SK-N-SH treated with all-trans-retinoic acid at 6 μM for 48 hours (cell line): ENCODE measurements at regions not wholly inside any gene's neighbourhood (a gene's known extent, or its start where the extent isn't known, plus 50 kb on each side); places are given as distances from the start of the nearest gene placed in this dataset.

ENCODE experiments used
- ATAC-seq: fragments of 200-7000 bp; cut with Tn5 transposase; 3 replicates; pipeline ENCODE4 v1.9.1; 2020; ENCODE audit warnings: mild to moderate bottlenecking, moderate library complexity
- ARNTL ChIP-seq: fragments of 450-650 bp; formaldehyde crosslinking; IDR thresholded peaks from 2 replicates; pipeline ENCODE4 v1.5.0; 2020; ENCODE audit warnings: low read depth, mild to moderate bottlenecking, moderate library complexity, borderline replicate concordance
- BACH2 ChIP-seq: fragments of 250-450 bp; sonication (Bioruptor Pico); IDR thresholded peaks from 2 replicates; pipeline ENCODE4 v1.9.0; 2021; ENCODE audit warnings: mild to moderate bottlenecking, borderline replicate concordance
- CSDC2 ChIP-seq: fragments of 250-450 bp; sonication (Bioruptor Pico); IDR thresholded peaks from 2 replicates; pipeline ENCODE4 v1.5.0; 2020; ENCODE audit warnings: mild to moderate bottlenecking, moderate library complexity
- ESRRG ChIP-seq: fragments of 250-450 bp; sonication (Bioruptor Pico); IDR thresholded peaks from 2 replicates; pipeline ENCODE4 v1.6.1; 2021; ENCODE audit warnings: mild to moderate bottlenecking
- GLIS3 ChIP-seq: fragments of 250-450 bp; sonication (Bioruptor Pico); IDR thresholded peaks from 2 replicates; pipeline ENCODE4 v1.5.0; 2020; ENCODE audit warnings: mild to moderate bottlenecking, moderate library complexity
- ISL1 ChIP-seq: fragments of 250-450 bp; sonication (Bioruptor Pico); IDR thresholded peaks from 2 replicates; pipeline ENCODE4 v2.1.2; 2022; ENCODE audit warnings: mild to moderate bottlenecking, moderate library complexity
- OSR1 ChIP-seq: fragments of 250-450 bp; sonication (Bioruptor Pico); IDR thresholded peaks from 2 replicates; pipeline ENCODE4 v1.8.0; 2022; ENCODE audit warnings: moderate library complexity, mild to moderate bottlenecking, inconsistent platforms
- PPARA ChIP-seq: fragments of 250-450 bp; sonication (Bioruptor Pico); IDR thresholded peaks from 2 replicates; pipeline ENCODE4 v1.5.0; 2020; ENCODE audit warnings: mild to moderate bottlenecking, borderline replicate concordance
- RARB ChIP-seq: fragments of 250-450 bp; sonication (Bioruptor Pico); IDR thresholded peaks from 2 replicates; pipeline ENCODE4 v1.8.0; 2021; ENCODE audit warnings: mild to moderate bottlenecking, moderate library complexity
- SNAI2 ChIP-seq: fragments of 250-450 bp; sonication (Bioruptor Pico); IDR thresholded peaks from 2 replicates; pipeline ENCODE4 v1.5.0; 2020; ENCODE audit warnings: mild to moderate bottlenecking, moderate library complexity
- TCF4 ChIP-seq: fragments of 250-450 bp; sonication (Bioruptor Pico); IDR thresholded peaks from 2 replicates; pipeline ENCODE4 v1.8.0; 2021; ENCODE audit warnings: mild to moderate bottlenecking, moderate library complexity, borderline replicate concordance
- TOX ChIP-seq: fragments of 250-450 bp; sonication (Bioruptor Pico); IDR thresholded peaks from 2 replicates; pipeline ENCODE4 v1.8.0; 2021; ENCODE audit warnings: mild to moderate bottlenecking, moderate library complexity, borderline replicate concordance
- ZC3H10 ChIP-seq: fragments of 250-450 bp; sonication (Bioruptor Pico); IDR thresholded peaks from 2 replicates; pipeline ENCODE4 v1.5.1; 2021; ENCODE audit warnings: mild to moderate bottlenecking, moderate library complexity
- ZFP3 ChIP-seq: fragments of 250-450 bp; sonication (Bioruptor Pico); IDR thresholded peaks from 2 replicates; pipeline ENCODE4 v1.5.0; 2020; ENCODE audit warnings: mild to moderate bottlenecking, moderate library complexity
- ZFP30 ChIP-seq: fragments of 450-650 bp; formaldehyde crosslinking; IDR thresholded peaks from 2 replicates; pipeline ENCODE4 v1.5.0; 2022; ENCODE audit warnings: mild to moderate bottlenecking, moderate library complexity
- ZNF565 ChIP-seq: fragments of 450-650 bp; formaldehyde crosslinking; conservative IDR thresholded peaks from 2 replicates; pipeline ENCODE4 v1.5.0; 2020; ENCODE audit warnings: low read depth, mild to moderate bottlenecking, moderate library complexity
- ZNF70 ChIP-seq: fragments of 450-650 bp; formaldehyde crosslinking; IDR thresholded peaks from 2 replicates; pipeline ENCODE4 v1.5.0; 2020; ENCODE audit warnings: mild to moderate bottlenecking, moderate library complexity
- ZNF8 ChIP-seq: fragments of 450-650 bp; formaldehyde crosslinking; IDR thresholded peaks from 2 replicates; pipeline ENCODE4 v1.5.0; 2020; ENCODE audit warnings: mild to moderate bottlenecking, moderate library complexity
- TF ChIP-seq, protein P1 (sequence below): fragments of 250-450 bp; sonication (Bioruptor Pico); IDR thresholded peaks from 2 replicates; pipeline ENCODE4 v1.5.0; 2020; ENCODE audit warnings: mild to moderate bottlenecking, moderate library complexity
- TF ChIP-seq, protein P2 (sequence below): fragments of 250-450 bp; sonication (Bioruptor Pico); IDR thresholded peaks from 2 replicates; pipeline ENCODE4 v1.8.0; 2021; ENCODE audit warnings: low read depth, mild to moderate bottlenecking, moderate library complexity, borderline replicate concordance
- TF ChIP-seq, protein P3 (sequence below): fragments of 250-450 bp; sonication (Bioruptor Pico); IDR thresholded peaks from 2 replicates; pipeline ENCODE4 v1.8.0; 2020; ENCODE audit warnings: mild to moderate bottlenecking, moderate library complexity, borderline replicate concordance
- TF ChIP-seq, protein P4 (sequence below): fragments of 250-450 bp; sonication (Bioruptor Pico); IDR thresholded peaks from 2 replicates; pipeline ENCODE4 v1.5.1; 2020; ENCODE audit warnings: low read depth, mild to moderate bottlenecking, moderate library complexity

DNA sequence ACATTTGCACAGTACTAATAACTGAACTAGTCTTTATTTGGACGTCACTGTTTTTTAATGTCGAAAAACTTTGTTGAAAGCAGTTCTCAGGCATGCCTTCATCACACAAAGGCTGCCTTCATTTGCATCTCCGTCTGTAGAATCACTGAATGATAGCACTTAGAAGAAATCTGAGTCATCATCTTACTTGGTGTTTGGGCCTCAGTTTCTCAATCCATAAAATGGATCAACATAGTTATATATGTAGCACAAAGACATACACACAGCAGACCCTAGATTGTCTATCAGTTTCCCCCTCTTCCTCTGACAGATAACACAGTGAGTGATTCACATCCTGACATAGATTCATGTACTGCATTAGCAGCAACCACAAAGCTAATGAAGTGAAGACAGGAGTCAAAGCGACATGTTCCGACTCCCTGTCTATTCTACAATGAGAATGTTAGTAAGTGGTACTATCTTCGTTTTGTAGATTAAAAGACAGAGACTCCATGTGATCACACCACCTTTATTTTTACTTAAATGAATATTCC, 80.4 kb upstream of the PDE10A start:
- TF ChIP-seq GLIS3 = no peak
- no peak for TF ChIP-seq ZNF8
- TF ChIP-seq TOX (CRISPR knock-in tag) = no peak
- no peak for TF ChIP-seq CSDC2
- TF ChIP-seq, protein P1, sequence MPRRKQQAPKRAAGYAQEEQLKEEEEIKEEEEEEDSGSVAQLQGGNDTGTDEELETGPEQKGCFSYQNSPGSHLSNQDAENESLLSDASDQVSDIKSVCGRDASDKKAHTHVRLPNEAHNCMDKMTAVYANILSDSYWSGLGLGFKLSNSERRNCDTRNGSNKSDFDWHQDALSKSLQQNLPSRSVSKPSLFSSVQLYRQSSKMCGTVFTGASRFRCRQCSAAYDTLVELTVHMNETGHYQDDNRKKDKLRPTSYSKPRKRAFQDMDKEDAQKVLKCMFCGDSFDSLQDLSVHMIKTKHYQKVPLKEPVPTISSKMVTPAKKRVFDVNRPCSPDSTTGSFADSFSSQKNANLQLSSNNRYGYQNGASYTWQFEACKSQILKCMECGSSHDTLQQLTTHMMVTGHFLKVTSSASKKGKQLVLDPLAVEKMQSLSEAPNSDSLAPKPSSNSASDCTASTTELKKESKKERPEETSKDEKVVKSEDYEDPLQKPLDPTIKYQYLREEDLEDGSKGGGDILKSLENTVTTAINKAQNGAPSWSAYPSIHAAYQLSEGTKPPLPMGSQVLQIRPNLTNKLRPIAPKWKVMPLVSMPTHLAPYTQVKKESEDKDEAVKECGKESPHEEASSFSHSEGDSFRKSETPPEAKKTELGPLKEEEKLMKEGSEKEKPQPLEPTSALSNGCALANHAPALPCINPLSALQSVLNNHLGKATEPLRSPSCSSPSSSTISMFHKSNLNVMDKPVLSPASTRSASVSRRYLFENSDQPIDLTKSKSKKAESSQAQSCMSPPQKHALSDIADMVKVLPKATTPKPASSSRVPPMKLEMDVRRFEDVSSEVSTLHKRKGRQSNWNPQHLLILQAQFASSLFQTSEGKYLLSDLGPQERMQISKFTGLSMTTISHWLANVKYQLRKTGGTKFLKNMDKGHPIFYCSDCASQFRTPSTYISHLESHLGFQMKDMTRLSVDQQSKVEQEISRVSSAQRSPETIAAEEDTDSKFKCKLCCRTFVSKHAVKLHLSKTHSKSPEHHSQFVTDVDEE = no peak
- TF ChIP-seq OSR1 (CRISPR knock-in tag) = no peak
- no peak for TF ChIP-seq ARNTL (CRISPR knock-in tag)
- TF ChIP-seq ZFP3 (CRISPR knock-in tag) = no peak
- no peak for TF ChIP-seq ESRRG (CRISPR knock-in tag)
- TF ChIP-seq, protein P2, sequence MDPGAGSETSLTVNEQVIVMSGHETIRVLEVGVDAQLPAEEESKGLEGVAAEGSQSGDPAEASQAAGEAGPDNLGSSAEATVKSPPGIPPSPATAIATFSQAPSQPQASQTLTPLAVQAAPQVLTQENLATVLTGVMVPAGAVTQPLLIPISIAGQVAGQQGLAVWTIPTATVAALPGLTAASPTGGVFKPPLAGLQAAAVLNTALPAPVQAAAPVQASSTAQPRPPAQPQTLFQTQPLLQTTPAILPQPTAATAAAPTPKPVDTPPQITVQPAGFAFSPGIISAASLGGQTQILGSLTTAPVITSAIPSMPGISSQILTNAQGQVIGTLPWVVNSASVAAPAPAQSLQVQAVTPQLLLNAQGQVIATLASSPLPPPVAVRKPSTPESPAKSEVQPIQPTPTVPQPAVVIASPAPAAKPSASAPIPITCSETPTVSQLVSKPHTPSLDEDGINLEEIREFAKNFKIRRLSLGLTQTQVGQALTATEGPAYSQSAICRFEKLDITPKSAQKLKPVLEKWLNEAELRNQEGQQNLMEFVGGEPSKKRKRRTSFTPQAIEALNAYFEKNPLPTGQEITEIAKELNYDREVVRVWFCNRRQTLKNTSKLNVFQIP (CRISPR knock-in tag) = no peak
- no peak for TF ChIP-seq ZC3H10 (CRISPR knock-in tag)
- TF ChIP-seq, protein P3, sequence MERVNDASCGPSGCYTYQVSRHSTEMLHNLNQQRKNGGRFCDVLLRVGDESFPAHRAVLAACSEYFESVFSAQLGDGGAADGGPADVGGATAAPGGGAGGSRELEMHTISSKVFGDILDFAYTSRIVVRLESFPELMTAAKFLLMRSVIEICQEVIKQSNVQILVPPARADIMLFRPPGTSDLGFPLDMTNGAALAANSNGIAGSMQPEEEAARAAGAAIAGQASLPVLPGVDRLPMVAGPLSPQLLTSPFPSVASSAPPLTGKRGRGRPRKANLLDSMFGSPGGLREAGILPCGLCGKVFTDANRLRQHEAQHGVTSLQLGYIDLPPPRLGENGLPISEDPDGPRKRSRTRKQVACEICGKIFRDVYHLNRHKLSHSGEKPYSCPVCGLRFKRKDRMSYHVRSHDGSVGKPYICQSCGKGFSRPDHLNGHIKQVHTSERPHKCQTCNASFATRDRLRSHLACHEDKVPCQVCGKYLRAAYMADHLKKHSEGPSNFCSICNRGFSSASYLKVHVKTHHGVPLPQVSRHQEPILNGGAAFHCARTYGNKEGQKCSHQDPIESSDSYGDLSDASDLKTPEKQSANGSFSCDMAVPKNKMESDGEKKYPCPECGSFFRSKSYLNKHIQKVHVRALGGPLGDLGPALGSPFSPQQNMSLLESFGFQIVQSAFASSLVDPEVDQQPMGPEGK (CRISPR knock-in tag) = no peak
- no peak for TF ChIP-seq TCF4
- TF ChIP-seq, protein P4, sequence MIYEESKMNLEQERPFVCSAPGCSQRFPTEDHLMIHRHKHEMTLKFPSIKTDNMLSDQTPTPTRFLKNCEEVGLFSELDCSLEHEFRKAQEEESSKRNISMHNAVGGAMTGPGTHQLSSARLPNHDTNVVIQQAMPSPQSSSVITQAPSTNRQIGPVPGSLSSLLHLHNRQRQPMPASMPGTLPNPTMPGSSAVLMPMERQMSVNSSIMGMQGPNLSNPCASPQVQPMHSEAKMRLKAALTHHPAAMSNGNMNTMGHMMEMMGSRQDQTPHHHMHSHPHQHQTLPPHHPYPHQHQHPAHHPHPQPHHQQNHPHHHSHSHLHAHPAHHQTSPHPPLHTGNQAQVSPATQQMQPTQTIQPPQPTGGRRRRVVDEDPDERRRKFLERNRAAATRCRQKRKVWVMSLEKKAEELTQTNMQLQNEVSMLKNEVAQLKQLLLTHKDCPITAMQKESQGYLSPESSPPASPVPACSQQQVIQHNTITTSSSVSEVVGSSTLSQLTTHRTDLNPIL = no peak
- TF ChIP-seq ZFP30 (CRISPR knock-in tag) = no peak
- TF ChIP-seq ZNF565 (CRISPR knock-in tag) = no peak
- no peak for ATAC-seq

DNA sequence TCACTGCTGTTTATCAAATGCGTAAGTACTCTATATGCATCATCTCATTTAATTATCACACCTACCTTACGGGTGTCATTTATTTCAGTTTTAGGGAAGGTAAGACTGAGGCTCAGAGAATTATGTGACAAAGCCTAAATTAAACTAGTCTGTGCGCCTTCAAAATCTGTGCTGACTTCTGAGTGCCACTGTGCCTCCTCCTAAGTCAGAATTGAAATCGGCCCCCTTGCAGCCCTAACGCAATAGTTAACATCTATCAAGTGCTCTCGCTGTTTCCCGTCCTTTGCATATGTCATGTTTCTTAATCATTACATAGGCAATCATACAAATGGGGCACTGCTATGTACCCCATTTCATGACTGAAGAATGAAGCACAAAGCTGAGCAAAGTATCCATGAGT, 79.0 kb upstream of the PDE10A start:
- no peak for ATAC-seq
- TF ChIP-seq, protein P1 = no peak
- TF ChIP-seq ZNF70 (CRISPR knock-in tag) = no peak
- TF ChIP-seq CSDC2 = no peak
- TF ChIP-seq ZNF8 = no peak
- TF ChIP-seq BACH2 (CRISPR knock-in tag) = no peak
- TF ChIP-seq ESRRG (CRISPR knock-in tag) = no peak
- no peak for TF ChIP-seq SNAI2 (CRISPR knock-in tag)
- TF ChIP-seq, protein P4 = no peak
- TF ChIP-seq TCF4 = no peak
- no peak for TF ChIP-seq PPARA (CRISPR knock-in tag)
- no peak for TF ChIP-seq ZC3H10 (CRISPR knock-in tag)
- no peak for TF ChIP-seq ISL1
- TF ChIP-seq, protein P2 (CRISPR knock-in tag) = no peak
- TF ChIP-seq ARNTL (CRISPR knock-in tag) = no peak
- no peak for TF ChIP-seq OSR1 (CRISPR knock-in tag)
- TF ChIP-seq RARB (CRISPR knock-in tag) = no peak
- no peak for TF ChIP-seq TOX (CRISPR knock-in tag)
- TF ChIP-seq, protein P3 (CRISPR knock-in tag) = no peak
- TF ChIP-seq ZFP30 (CRISPR knock-in tag) = no peak
- TF ChIP-seq ZFP3 (CRISPR knock-in tag) = no peak
- TF ChIP-seq, all 23 proteins: peak for 0
